SKM-1 (cell line): ENCODE measurements at regions not wholly inside any gene's neighbourhood (a gene's known extent, or its start where the extent isn't known, plus 50 kb on each side); places are given as distances from the start of the nearest gene placed in this dataset.
"Not testable (repeated sequence)": the region's sequence is repeated elsewhere in the genome, so short reads cannot be mapped to it uniquely, and the experiment has no call there.

Experiments used
- DNase-seq: peaks from one replicate; lab custom pipeline; 2025; ENCODE audit not compliant: unreplicated experiment; lab: John Stamatoyannopoulos, UW

- no peak for DNase-seq
Observed at GRCh38 chr15:26129852-26130251, 266.7 kb upstream of the ATP10A start.

- no peak for DNase-seq
Observed at GRCh38 chr15:26128611-26129140, 265.5 kb upstream of the ATP10A start.

GRCh38 chr15:26126819-26127387 lies 263.8 kb upstream of the ATP10A start:
- DNase-seq, result no peak

- DNase-seq, result no peak
Observed at GRCh38 chr15:26126070-26126469, 262.9 kb upstream of the ATP10A start.

- DNase-seq, result no peak
Observed at GRCh38 chr15:26125664-26126063, 262.5 kb upstream of the ATP10A start.

GRCh38 chr15:26119322-26119721 lies 256.2 kb upstream of the ATP10A start:
- no peak for DNase-seq

- no peak for DNase-seq
Observed at GRCh38 chr15:26115229-26115943, 252.3 kb upstream of the ATP10A start.

GRCh38 chr15:26114128-26114527 lies 251.0 kb upstream of the ATP10A start:
- not testable (repeated sequence) for DNase-seq

- no peak for DNase-seq
Observed at GRCh38 chr15:26113296-26113695, 250.2 kb upstream of the ATP10A start.

- DNase-seq, result no peak
Observed at GRCh38 chr15:26109203-26109602, 246.1 kb upstream of the ATP10A start.

- no peak for DNase-seq
Observed at GRCh38 chr15:26106556-26106955, 243.4 kb upstream of the ATP10A start.

GRCh38 chr15:26103002-26103404 lies 239.9 kb upstream of the ATP10A start:
- DNase-seq, result no peak

- DNase-seq, result no peak
Observed at GRCh38 chr15:26102365-26102764, 239.2 kb upstream of the ATP10A start.

- DNase-seq, result no peak
Observed at GRCh38 chr15:26101443-26101842, 238.3 kb upstream of the ATP10A start.

GRCh38 chr15:26098801-26099200 lies 235.7 kb upstream of the ATP10A start:
- no peak for DNase-seq

- DNase-seq, result no peak
Observed at GRCh38 chr15:26097216-26097615, 234.1 kb upstream of the ATP10A start.

- DNase-seq, result no peak
Observed at GRCh38 chr15:26096581-26096980, 233.5 kb upstream of the ATP10A start.

GRCh38 chr15:26095710-26096330 lies 232.7 kb upstream of the ATP10A start:
- DNase-seq, result no peak

- no peak for DNase-seq
Observed at GRCh38 chr15:26091184-26091583, 228.1 kb upstream of the ATP10A start.

GRCh38 chr15:26087881-26088280 lies 224.8 kb upstream of the ATP10A start:
- DNase-seq, result no peak

GRCh38 chr15:26087395-26087794 lies 224.3 kb upstream of the ATP10A start:
- no peak for DNase-seq

GRCh38 chr15:26084771-26085170 lies 221.6 kb upstream of the ATP10A start:
- DNase-seq, result no peak
